NCI-H748 (cell line): ENCODE measurements at regions not wholly inside any gene's neighbourhood (a gene's known extent, or its start where the extent isn't known, plus 50 kb on each side); places are given as distances from the start of the nearest gene placed in this dataset.
A peak's percentile ranks its signal among the peaks of the same experiment; 100 is the strongest.

Source experiments
- DNase-seq: peaks from one replicate; lab custom pipeline; 2025; ENCODE audit not compliant: unreplicated experiment; lab: John Stamatoyannopoulos, UW

DNA sequence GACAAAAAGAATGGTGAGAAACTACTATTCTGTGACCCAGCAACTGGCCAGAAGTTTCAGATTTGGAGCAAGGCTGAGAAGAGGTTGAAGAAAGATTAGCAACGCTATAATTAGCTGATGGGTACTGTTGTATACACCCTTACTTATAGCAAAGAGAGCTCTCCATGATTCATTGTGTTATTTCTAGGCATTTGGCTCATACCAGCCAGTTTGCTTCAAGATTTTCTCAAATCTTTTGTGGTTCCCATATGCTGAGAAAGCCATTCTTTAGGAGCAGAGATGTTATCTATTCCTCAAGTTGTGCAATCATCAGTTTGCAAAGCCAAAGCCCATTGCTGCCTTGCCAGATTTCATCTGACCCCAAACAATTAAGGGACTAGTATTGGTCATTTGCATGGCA lies 179.4 kb downstream of the ETS1 start:
- no peak for DNase-seq

DNA sequence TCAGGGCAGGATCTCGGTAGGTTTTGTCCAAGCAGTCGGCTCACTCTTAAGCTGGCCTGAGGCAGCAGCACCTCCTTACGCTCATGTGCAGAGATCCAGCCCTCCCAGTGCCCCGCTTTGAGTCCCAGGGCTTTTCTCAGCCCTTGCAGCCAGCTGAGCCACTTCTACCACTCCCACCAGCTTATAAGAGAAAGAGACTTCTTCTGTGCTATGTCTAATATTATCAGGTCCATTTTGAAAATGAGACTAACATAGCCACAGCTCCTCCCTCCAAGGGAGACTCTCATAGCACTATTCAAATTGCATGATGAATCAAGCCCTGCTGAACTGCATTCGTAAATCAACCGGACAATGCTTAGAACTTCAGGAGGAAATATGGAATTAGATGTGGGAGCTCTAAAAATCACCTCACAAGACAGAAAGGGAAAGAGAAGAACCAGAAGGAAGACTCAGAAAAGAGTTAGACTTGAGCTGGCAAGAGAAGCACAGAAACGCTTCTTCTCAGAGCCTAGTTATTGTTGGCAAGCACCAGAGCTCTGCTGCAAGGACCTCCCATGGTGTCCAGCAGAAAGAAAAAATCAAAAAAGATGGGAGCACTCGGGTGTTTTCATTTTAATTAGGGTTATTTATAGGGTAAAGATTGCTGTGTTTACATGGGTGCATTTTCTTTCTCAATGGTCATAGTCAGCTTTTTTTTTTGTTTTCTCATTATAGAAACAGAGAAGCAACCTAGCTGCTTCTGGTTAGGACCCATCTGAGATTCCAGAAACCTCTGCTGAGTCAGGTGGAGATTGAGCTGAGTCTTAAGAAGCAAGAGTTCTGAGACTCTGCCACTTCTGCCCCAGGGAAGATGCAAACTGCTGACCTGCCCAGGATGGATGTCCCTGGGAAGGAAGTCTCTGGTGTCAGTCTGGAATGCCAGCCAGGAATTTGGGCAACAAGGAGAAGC lies 181.4 kb downstream of the ETS1 start:
- DNase-seq: no peak

DNA sequence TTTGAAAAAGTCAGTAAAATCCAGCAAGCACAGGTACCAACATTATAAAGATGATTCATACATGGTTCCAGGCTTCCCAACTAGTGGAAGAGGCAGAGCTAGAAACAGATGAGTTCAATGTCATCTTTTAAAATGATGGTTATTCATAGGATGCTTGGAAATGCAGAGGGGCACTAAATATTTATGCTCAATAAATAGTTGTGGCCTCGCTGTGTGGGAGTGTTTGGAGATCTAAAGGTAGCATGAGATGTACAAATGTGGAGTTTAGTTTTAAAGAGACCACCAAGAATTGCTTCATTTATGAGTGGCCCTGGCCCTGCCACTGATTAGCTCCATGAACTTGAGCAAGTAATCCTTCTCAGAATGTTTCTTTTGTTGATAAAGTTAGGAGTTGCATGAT lies 182.2 kb downstream of the ETS1 start:
- no peak for DNase-seq

GRCh38 chr11:128404437-128404836 lies 182.9 kb downstream of the ETS1 start:
- DNase-seq: no peak

GRCh38 chr11:128400382-128401203 lies 186.8 kb downstream of the ETS1 start:
- no peak for DNase-seq

DNA sequence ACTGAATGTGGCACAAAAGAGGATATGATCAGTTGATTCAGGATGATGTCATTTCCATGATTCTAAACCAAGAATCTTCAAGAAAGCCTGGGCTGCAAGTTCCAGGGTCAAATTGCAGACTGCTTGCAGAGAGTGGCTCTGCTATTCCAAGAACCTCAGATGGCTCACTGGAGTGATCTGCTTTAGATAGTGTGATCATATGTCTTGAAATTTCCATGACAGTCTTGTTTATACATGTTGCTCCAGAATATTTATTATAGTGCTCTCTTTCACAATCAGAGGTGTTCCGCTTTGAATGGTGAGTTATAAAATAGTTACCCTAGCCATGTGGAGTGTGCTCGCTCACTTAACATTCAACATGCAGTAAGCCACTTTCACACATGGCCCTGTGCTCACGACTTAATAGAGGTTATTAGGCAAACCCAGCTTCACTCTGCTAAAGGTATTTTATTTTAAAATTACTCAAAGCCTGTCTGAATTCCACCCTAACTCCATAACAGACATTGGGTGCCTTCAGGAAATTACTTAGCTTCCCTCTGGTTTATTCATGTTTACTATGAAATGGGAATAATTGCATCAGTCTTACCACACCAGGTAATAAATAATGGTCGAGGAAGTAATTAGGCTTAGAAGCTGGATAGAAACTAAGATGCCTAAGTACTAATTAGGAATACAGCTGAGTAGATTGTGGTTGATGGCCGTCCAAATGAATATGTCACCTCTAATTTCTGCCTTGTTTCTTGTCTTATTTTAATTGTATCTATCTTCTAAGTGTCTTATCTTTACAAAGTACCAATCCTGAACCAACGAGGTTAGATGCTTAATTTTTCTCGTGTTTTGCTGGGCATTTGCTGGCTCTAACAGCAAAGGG lies 187.9 kb downstream of the ETS1 start:
- no peak for DNase-seq

DNA sequence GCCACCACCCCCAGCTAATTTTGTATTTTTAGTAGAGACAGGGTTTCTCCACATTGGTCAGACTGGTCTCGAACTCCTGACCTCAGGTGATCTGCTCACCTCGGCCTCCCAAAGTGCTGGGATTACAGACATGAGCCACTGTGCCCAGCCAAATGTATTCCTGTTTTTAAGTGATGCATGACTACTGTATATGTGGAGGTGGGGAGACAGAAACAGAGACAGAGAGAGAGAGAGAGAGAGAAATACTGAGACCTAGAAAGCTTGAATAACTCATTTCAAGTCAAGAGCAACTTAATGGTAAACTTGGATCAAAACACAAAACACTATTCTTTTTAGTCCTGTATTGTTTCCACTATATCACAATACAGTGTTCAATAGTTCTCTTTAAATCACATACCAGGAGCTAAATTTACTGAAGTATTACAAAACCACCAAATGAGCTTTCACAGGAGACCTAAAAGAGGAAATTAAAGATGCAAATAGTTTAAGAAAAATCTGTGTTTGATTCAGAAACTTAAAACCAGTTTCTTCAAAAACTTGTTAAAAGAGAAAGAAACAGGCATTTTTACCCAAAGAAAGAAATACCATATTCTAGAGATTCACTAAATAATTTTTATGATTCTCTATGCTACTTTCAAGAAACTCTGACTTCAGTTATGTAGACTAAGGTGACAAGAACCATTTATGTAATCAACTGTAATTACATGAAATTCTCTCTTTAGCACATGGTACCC lies 188.7 kb downstream of the ETS1 start:
- no peak for DNase-seq

DNA sequence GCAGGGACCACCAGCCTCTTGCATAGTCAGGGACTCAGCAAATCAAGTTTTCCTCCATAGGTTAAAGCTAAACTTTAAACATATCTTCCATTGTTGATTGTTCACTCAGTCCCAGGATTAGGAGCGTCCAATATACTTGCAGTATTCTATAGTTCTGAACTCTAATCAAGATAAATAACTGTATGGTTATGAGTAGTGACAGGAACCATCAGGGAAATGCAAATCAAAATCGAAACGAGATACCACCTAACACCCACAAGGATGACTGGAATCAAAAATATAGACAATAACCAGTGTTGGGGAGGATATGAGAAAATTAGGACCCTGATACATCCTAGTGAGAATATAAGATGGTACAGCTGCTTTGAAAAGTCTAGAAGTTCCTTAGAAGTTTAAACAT lies 190.0 kb downstream of the ETS1 start:
- no peak for DNase-seq

DNA sequence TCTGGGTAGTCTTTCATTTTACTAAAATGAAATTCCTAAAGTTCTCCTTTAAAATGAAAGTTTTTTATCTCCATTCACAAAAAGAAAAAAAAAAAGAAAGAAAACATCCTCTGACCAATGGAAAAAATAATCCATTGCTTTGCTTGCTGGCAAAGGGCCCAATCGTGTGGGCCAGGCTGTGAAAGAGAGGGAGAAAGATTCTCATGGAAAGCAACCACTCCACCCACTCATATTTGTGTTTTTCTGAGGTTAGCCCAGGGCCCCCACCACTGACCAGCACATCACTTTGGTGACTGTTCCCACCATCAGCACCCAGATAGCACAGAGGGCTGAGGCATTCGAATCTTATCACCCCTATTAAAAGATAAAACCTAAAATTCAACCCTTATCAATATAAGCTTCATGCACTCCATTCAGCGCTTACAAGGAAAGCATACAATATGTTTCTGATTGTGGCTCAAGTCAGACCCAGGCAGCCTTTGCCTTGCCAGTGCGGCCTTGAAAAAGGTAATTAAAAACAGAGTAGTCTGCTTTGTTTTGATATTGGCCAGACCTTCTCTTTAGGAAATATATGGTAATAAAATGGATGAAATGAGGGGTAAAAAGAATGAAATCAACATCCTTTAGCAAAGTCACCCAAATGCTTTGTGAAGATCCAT lies 192.8 kb downstream of the ETS1 start:
- no peak for DNase-seq

- DNase-seq: no peak
Measured at GRCh38 chr11:128392259-128392658, 195.1 kb downstream of the ETS1 start.

DNA sequence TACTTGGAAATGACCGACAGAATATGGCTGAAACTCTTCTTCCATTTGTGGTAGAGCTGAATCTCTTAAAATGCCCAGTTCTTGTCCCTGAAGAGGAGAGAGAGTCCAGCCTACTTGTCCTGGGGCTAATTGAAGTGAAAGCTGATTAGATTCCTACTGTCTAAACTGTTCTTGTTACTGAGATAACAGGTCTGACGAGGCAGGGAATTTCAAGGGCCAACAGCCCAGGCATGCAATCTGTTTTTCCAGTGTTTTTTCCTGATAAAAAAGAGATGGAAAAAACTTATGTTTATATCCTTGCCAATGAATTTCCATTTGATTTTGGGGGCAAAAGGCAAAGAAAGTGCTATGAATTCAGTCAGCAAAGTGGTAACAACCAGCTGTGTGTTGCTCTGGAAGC lies 195.5 kb downstream of the ETS1 start:
- DNase-seq: no peak

- no peak for DNase-seq
Measured at GRCh38 chr11:128390246-128390645, 197.1 kb downstream of the ETS1 start.

- no peak for DNase-seq
Measured at GRCh38 chr11:128389461-128389976, 197.8 kb downstream of the ETS1 start.

- peak; percentile 94 for DNase-seq
Measured at GRCh38 chr11:128388206-128388815, 199.0 kb downstream of the ETS1 start.

DNA sequence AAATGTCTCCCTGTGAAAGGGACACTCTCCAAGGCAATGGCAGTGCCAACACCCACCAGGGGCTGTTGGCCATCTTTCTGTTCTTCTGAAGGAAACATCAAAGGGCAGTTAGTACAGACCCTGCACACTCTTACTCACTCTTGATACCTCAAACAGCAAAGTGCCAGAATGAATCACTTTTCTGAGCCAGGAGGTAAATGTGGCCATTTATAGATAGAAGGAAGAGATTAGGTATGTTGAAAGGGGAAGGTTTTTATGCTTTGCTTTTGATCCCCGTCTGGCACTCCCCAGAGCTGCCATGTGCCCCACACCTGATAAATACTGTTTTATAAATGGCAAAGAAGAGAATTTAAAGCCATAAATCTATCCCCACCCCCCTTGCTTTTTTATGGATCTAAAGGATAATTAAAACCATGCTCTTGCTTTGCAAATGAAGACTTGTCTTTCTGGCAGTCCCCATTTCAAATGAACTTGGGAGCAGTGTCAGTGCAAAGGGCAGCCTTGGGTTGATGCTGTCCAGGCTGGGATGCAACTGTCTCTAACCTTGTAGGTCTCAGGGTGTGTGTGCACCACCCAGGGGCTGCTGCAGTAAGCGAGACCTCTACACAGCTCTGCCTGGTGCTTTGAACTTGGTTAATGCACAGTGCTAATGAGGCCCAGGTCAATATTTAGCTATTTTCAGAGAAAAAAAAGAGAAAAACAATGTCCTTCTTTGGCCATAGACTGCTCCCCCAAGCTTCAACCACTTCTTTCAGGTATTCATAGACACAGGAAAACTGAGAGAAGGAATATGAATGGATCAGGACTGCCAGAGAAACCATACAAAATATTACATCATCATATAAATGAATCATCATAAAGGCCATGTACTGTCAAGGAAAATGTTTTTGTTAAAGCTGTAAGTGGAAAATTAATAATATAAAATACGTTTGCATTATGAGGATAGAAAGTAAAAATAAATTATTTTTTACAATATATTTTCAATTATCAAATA lies 207.5 kb downstream of the ETS1 start:
- DNase-seq: no peak

DNA sequence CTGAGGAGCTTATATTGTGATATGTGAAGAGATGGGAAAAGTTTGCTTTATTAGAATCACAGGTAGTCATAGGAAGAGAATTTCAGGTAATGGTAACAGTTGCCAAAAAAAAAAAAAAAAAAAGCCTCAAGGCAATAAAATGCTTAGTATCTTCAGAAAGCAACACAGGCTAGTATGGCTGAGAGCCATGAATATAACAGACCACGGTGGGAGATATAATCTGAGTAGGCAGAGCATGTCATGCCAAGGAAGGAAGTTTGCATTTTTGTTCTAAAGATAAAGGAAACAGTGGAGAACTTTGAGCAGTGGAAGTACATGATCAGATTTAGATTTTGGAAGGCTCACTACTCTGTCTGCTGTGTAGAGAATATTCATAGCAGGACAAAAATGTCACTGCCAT lies 211.4 kb downstream of the ETS1 start:
- DNase-seq: no peak

DNA sequence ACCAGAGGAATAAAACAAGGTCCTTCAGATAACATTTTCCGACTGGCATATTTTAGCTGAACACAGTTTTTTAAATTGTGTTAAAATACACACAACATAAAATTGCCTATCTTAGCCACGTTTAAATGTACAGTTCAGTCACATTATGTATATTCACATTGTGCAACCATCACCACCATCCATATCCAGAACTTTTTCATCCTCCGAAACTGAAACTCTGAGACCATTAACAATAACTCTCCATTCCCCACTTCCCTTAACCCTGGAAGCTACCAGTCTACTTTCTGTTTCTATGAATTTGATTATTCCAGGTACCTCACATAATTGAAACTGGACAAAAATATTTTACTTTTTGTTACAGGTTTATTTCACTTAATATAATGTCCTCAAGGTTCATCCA lies 213.3 kb downstream of the ETS1 start:
- no peak for DNase-seq

DNA sequence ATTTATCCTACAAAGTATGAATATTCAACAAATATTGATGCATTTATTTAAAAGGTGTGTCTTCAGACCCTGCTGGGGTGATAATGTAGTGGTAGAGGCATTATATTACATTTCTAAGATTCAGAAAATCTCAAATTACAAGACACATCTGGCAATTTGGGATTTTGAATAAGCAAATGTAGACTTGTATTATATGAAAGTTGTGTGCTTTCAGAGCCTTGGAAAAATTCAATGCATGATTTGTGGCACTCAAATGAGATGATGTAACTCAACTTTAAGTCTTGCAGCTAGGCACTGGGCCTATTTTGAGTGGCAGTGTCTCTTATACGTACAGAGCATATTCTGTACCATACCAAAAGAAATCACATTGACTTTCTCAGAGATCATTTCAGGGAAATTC lies 214.4 kb downstream of the ETS1 start:
- DNase-seq: no peak
